Activated T-helper 17 cell treated with anti-CD3 and anti-CD28 coated beads, Interleukin-2, amount 50 U/mL, for 72 hours (primary cell): ENCODE measurements at regions not wholly inside any gene's neighbourhood (a gene's known extent, or its start where the extent isn't known, plus 50 kb on each side); places are given as distances from the start of the nearest gene placed in this dataset.
"Not testable (repeated sequence)": the region's sequence is repeated elsewhere in the genome, so short reads cannot be mapped to it uniquely, and the experiment has no call there.

Experiments
- ATAC-seq: fragments of 150-1000 bp; cut with Tn5 transposase; replicated peaks from 2 replicates; pipeline ENCODE4 v1.10.0; 2021; ENCODE audit warnings: mild to moderate bottlenecking, moderate library complexity
- H3K27ac Mint-ChIP-seq: one replicate; pipeline ENCODE4 v1.8.0; 2022; ENCODE audit warnings: mixed read lengths
- H3K27me3 Mint-ChIP-seq: one replicate; pipeline ENCODE4 v1.8.0; 2022; ENCODE audit warnings: mixed read lengths
- H3K36me3 Mint-ChIP-seq: one replicate; pipeline ENCODE4 v1.8.0; 2022; ENCODE audit warnings: low read depth, mild to moderate bottlenecking, mixed read lengths
- H3K4me1 Mint-ChIP-seq: one replicate; pipeline ENCODE4 v1.8.0; 2022; ENCODE audit warnings: mixed read lengths
- H3K4me3 Mint-ChIP-seq: one replicate; pipeline ENCODE4 v1.8.0; 2022; ENCODE audit warnings: mild to moderate bottlenecking, mixed read lengths
- H3K9me3 Mint-ChIP-seq: one replicate; pipeline ENCODE4 v1.8.0; 2022; ENCODE audit warnings: mixed read lengths

- no peak for ATAC-seq
- H3K9me3 Mint-ChIP-seq, result peaks cover 23% of the 10 kb centered on the region
- no peaks in the 10 kb centered on the region for H3K4me1 Mint-ChIP-seq
These were observed 593.0 kb downstream of the UQCRFS1 start for GRCh38 chr19:28619816-28620429.

GRCh38 chr19:28618504-28618903, 594.4 kb downstream of the UQCRFS1 start:
- H3K4me1 Mint-ChIP-seq, result no peaks in the 10 kb centered on the region
- no peaks in the 10 kb centered on the region for H3K36me3 Mint-ChIP-seq
- no peak for ATAC-seq
- no peak overlapping the region for H3K27ac Mint-ChIP-seq
- no peaks in the 10 kb centered on the region for H3K27me3 Mint-ChIP-seq
- H3K9me3 Mint-ChIP-seq, result peaks cover 29% of the 10 kb centered on the region
- no peak overlapping the region for H3K4me3 Mint-ChIP-seq

More at GRCh38 chr19:28619816-28620429, 593.0 kb downstream of the UQCRFS1 start:
- no peak overlapping the region for H3K4me3 Mint-ChIP-seq
- H3K27me3 Mint-ChIP-seq, result no peaks in the 10 kb centered on the region
- H3K27ac Mint-ChIP-seq, result no peak overlapping the region
- H3K36me3 Mint-ChIP-seq, result no peaks in the 10 kb centered on the region

- Mint-ChIP-seq H3K9me3 (peaks cover 25% of the 10 kb centered on the region), H3K27me3 (no peaks in the 10 kb centered on the region), H3K4me3 (no peak overlapping the region), H3K4me1 (no peaks in the 10 kb centered on the region), H3K27ac (no peak overlapping the region), H3K36me3 (no peaks in the 10 kb centered on the region)
- no peak for ATAC-seq
These were observed 597.0 kb downstream of the UQCRFS1 start for GRCh38 chr19:28615966-28616365.

- ATAC-seq, result no peak
- Mint-ChIP-seq H3K27me3 (no peaks in the 10 kb centered on the region), H3K36me3 (no peaks in the 10 kb centered on the region)
These were observed 597.4 kb downstream of the UQCRFS1 start for GRCh38 chr19:28615546-28615916.

GRCh38 chr19:28614634-28615545, 598.1 kb downstream of the UQCRFS1 start:
- H3K27ac Mint-ChIP-seq, result no peak overlapping the region
- peaks cover 20% of the 10 kb centered on the region for H3K9me3 Mint-ChIP-seq
- no peaks in the 10 kb centered on the region for H3K36me3 Mint-ChIP-seq
- ATAC-seq, result no peak
- no peaks in the 10 kb centered on the region for H3K4me1 Mint-ChIP-seq
- no peaks in the 10 kb centered on the region for H3K27me3 Mint-ChIP-seq
- no peak overlapping the region for H3K4me3 Mint-ChIP-seq

More at GRCh38 chr19:28615546-28615916, 597.4 kb downstream of the UQCRFS1 start:
- Mint-ChIP-seq H3K4me3 (no peak overlapping the region), H3K9me3 (peaks cover 24% of the 10 kb centered on the region), H3K4me1 (no peaks in the 10 kb centered on the region), H3K27ac (no peak overlapping the region)

GRCh38 chr19:28612275-28612769, 600.6 kb downstream of the UQCRFS1 start:
- Mint-ChIP-seq H3K4me1 (no peaks in the 10 kb centered on the region), H3K4me3 (no peak overlapping the region), H3K9me3 (peaks cover 19% of the 10 kb centered on the region), H3K36me3 (no peaks in the 10 kb centered on the region), H3K27me3 (no peaks in the 10 kb centered on the region), H3K27ac (no peak overlapping the region)
- ATAC-seq, result no peak

GRCh38 chr19:28611227-28611914, 601.6 kb downstream of the UQCRFS1 start:
- ATAC-seq, result not testable (repeated sequence)

GRCh38 chr19:28610731-28611130, 602.2 kb downstream of the UQCRFS1 start:
- ATAC-seq, result no peak
- Mint-ChIP-seq H3K4me1 (no peaks in the 10 kb centered on the region), H3K27me3 (no peaks in the 10 kb centered on the region), H3K27ac (no peak overlapping the region), H3K9me3 (peaks cover 25% of the 10 kb centered on the region), H3K36me3 (no peaks in the 10 kb centered on the region), H3K4me3 (no peak overlapping the region)

More at GRCh38 chr19:28611227-28611914, 601.6 kb downstream of the UQCRFS1 start:
- not testable (repeated sequence) for H3K27me3 Mint-ChIP-seq, H3K27ac Mint-ChIP-seq, H3K4me3 Mint-ChIP-seq, H3K4me1 Mint-ChIP-seq, H3K36me3 Mint-ChIP-seq
- peaks cover 19% of the 10 kb centered on the region for H3K9me3 Mint-ChIP-seq

GRCh38 chr19:28609944-28610343, 603.0 kb downstream of the UQCRFS1 start:
- no peak overlapping the region for H3K27ac Mint-ChIP-seq
- H3K27me3 Mint-ChIP-seq, result no peaks in the 10 kb centered on the region
- peaks cover 22% of the 10 kb centered on the region for H3K9me3 Mint-ChIP-seq
- H3K4me3 Mint-ChIP-seq, result no peak overlapping the region
- no peaks in the 10 kb centered on the region for H3K36me3 Mint-ChIP-seq
- no peak for ATAC-seq
- H3K4me1 Mint-ChIP-seq, result no peaks in the 10 kb centered on the region

GRCh38 chr19:28609091-28609755, 603.7 kb downstream of the UQCRFS1 start:
- ATAC-seq, result no peak
- Mint-ChIP-seq H3K27me3 (no peaks in the 10 kb centered on the region), H3K4me3 (no peak overlapping the region), H3K9me3 (peaks cover 16% of the 10 kb centered on the region), H3K27ac (no peak overlapping the region), H3K4me1 (no peaks in the 10 kb centered on the region), H3K36me3 (no peaks in the 10 kb centered on the region)

- H3K4me3 Mint-ChIP-seq, result no peak overlapping the region
- H3K36me3 Mint-ChIP-seq, result no peaks in the 10 kb centered on the region
- H3K4me1 Mint-ChIP-seq, result no peaks in the 10 kb centered on the region
- no peak for ATAC-seq
- H3K27me3 Mint-ChIP-seq, result no peaks in the 10 kb centered on the region
- H3K27ac Mint-ChIP-seq, result no peak overlapping the region
- H3K9me3 Mint-ChIP-seq, result peaks cover 19% of the 10 kb centered on the region
These were observed 604.7 kb downstream of the UQCRFS1 start for GRCh38 chr19:28608292-28608691.

- H3K4me1 Mint-ChIP-seq, result no peaks in the 10 kb centered on the region
- H3K4me3 Mint-ChIP-seq, result no peak overlapping the region
- no peaks in the 10 kb centered on the region for H3K27me3 Mint-ChIP-seq
- H3K9me3 Mint-ChIP-seq, result peaks cover 19% of the 10 kb centered on the region
- ATAC-seq, result no peak
- H3K27ac Mint-ChIP-seq, result no peak overlapping the region
- H3K36me3 Mint-ChIP-seq, result no peaks in the 10 kb centered on the region
These were observed 605.8 kb downstream of the UQCRFS1 start for GRCh38 chr19:28607066-28607583.

- peaks cover 19% of the 10 kb centered on the region for H3K9me3 Mint-ChIP-seq
- H3K4me1 Mint-ChIP-seq, result no peaks in the 10 kb centered on the region
- H3K27me3 Mint-ChIP-seq, result no peaks in the 10 kb centered on the region
- no peak for ATAC-seq
- no peaks in the 10 kb centered on the region for H3K36me3 Mint-ChIP-seq
- no peak overlapping the region for H3K27ac Mint-ChIP-seq
- no peak overlapping the region for H3K4me3 Mint-ChIP-seq
These were observed 606.5 kb downstream of the UQCRFS1 start for GRCh38 chr19:28606269-28607032.
